Upper lobe of right lung (tissue), 1 donor: ENCODE measurements at regions not wholly inside any gene's neighbourhood (a gene's known extent, or its start where the extent isn't known, plus 50 kb on each side); places are given as distances from the start of the nearest gene placed in this dataset.

Experiments used
- ATAC-seq: fragments of 200-7000 bp; cut with Tn5 transposase; one replicate; pipeline ENCODE4 v1.9.1; 2020; ENCODE audit warnings: mild to moderate bottlenecking, moderate library complexity
- DNase-seq: peaks from one replicate; pipeline ENCODE4 v3.0.0-alpha.2; 2020
- H3K27ac ChIP-seq: fragments of 200-600 bp; one replicate; pipeline ENCODE4 v1.8.0; 2022
- H3K27me3 ChIP-seq: fragments of 200-600 bp; one replicate; pipeline ENCODE4 v1.8.0; 2022; ENCODE audit warnings: mild to moderate bottlenecking
- H3K36me3 ChIP-seq: fragments of 200-600 bp; one replicate; pipeline ENCODE4 v1.8.0; 2022
- H3K4me1 ChIP-seq: fragments of 200-600 bp; one replicate; pipeline ENCODE4 v1.8.0; 2022
- H3K4me3 ChIP-seq: fragments of 200-600 bp; one replicate; pipeline ENCODE4 v1.8.0; 2022; ENCODE audit warnings: mild to moderate bottlenecking
- H3K9me3 ChIP-seq: fragments of 200-600 bp; one replicate; pipeline ENCODE4 v1.8.0; 2022
- intact Hi-C: fragments of 100-400 bp; cut with DNase I; formaldehyde crosslinking; loops from one replicate; pipeline ENCODE4 v1.11.0; 2022
- TF ChIP-seq, protein P1 (sequence below): fragments of 200-600 bp; IDR thresholded peaks from one replicate; pipeline ENCODE4 v1.8.0; 2022; ENCODE audit warnings: antibody characterized with exemption
- donor health status: DM: no; HTN: yes; CAD: no; lungs with severe emphysema.

GRCh38 chr6:169317441-169318202, 64.0 kb upstream of the THBS2 start:
- H3K4me3 ChIP-seq, result no peak overlapping the region
- H3K4me1 ChIP-seq, result no peaks in the 10 kb centered on the region
- ATAC-seq, result no peak
- no peak overlapping the region for H3K27ac ChIP-seq
- no peaks in the 10 kb centered on the region for H3K36me3 ChIP-seq
- H3K27me3 ChIP-seq, result no peaks in the 10 kb centered on the region
- TF ChIP-seq, protein P1, sequence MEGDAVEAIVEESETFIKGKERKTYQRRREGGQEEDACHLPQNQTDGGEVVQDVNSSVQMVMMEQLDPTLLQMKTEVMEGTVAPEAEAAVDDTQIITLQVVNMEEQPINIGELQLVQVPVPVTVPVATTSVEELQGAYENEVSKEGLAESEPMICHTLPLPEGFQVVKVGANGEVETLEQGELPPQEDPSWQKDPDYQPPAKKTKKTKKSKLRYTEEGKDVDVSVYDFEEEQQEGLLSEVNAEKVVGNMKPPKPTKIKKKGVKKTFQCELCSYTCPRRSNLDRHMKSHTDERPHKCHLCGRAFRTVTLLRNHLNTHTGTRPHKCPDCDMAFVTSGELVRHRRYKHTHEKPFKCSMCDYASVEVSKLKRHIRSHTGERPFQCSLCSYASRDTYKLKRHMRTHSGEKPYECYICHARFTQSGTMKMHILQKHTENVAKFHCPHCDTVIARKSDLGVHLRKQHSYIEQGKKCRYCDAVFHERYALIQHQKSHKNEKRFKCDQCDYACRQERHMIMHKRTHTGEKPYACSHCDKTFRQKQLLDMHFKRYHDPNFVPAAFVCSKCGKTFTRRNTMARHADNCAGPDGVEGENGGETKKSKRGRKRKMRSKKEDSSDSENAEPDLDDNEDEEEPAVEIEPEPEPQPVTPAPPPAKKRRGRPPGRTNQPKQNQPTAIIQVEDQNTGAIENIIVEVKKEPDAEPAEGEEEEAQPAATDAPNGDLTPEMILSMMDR, result no peak
- DNase-seq, result no peak
- intact Hi-C loops, result no loop called here
- no peaks in the 10 kb centered on the region for H3K9me3 ChIP-seq

- Histone ChIP-seq H3K36me3 (no peaks in the 10 kb centered on the region), H3K4me3 (no peak overlapping the region), H3K27ac (no peak overlapping the region), H3K27me3 (no peaks in the 10 kb centered on the region), H3K4me1 (no peaks in the 10 kb centered on the region), H3K9me3 (no peaks in the 10 kb centered on the region)
- intact Hi-C loops, result no loop called here
- ATAC-seq, result no peak
- TF ChIP-seq, protein P1, result no peak
- DNase-seq, result no peak
These were observed 63.0 kb upstream of the THBS2 start for GRCh38 chr6:169316651-169317050.

GRCh38 chr6:169315830-169316614, 62.4 kb upstream of the THBS2 start:
- H3K9me3 ChIP-seq, result no peaks in the 10 kb centered on the region
- intact Hi-C loops, result no loop called here
- no peak overlapping the region for H3K4me3 ChIP-seq
- DNase-seq (no peak), ATAC-seq (no peak)
- H3K4me1 ChIP-seq, result no peaks in the 10 kb centered on the region
- H3K27ac ChIP-seq, result no peak overlapping the region
- no peaks in the 10 kb centered on the region for H3K36me3 ChIP-seq
- TF ChIP-seq, protein P1, result no peak
- H3K27me3 ChIP-seq, result no peaks in the 10 kb centered on the region

GRCh38 chr6:169313347-169314010, 59.8 kb upstream of the THBS2 start:
- Histone ChIP-seq H3K4me3 (no peak overlapping the region), H3K27ac (no peak overlapping the region), H3K27me3 (no peaks in the 10 kb centered on the region), H3K9me3 (no peaks in the 10 kb centered on the region), H3K36me3 (no peaks in the 10 kb centered on the region), H3K4me1 (no peaks in the 10 kb centered on the region)
- DNase-seq (no peak), ATAC-seq (no peak)
- TF ChIP-seq, protein P1, result no peak
- intact Hi-C loops, result no loop called here

GRCh38 chr6:169312658-169313346, 59.2 kb upstream of the THBS2 start:
- ATAC-seq, result no peak
- TF ChIP-seq, protein P1, result no peak
- H3K36me3 ChIP-seq, result no peaks in the 10 kb centered on the region

More at GRCh38 chr6:169312658-169313346, 59.2 kb upstream of the THBS2 start:
- no peak for DNase-seq
- H3K27ac ChIP-seq, result no peak overlapping the region
- H3K4me1 ChIP-seq, result no peaks in the 10 kb centered on the region
- H3K9me3 ChIP-seq, result no peaks in the 10 kb centered on the region
- no peaks in the 10 kb centered on the region for H3K27me3 ChIP-seq
- intact Hi-C loops, result no loop called here
- no peak overlapping the region for H3K4me3 ChIP-seq
